ENCODE measurements at regions not wholly inside any gene's neighbourhood (a gene's known extent, or its start where the extent isn't known, plus 50 kb on each side); places are given as distances from the start of the nearest gene placed in this dataset.

DNA sequence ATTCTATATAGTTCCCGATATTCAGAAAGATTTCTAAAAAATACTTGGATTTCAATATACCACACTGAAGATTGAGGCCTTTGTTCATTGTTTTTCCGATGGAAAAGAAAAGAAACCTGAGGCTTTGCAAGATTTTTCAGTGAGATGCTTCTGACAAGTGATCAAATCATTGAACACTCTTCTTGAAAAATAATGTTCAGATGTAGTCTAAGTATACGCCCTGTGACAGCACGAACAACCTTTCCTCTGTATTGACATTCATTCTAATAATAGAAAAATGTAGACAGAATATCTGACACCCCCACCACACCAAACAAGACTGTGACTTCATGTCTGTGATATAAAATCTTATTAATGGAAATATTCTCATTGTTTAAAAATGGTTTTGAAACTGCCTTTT lies 650.7 kb upstream of the KLHL1 start:
- no peaks in the 10 kb centered on the region for H3K4me1 ChIP-seq
- H3K9me3 ChIP-seq = no peaks in the 10 kb centered on the region
- no peak for DNase-seq (ENCODE audit: low read depth in 1 of 2, low spot score in 1 of 2)
- no peak overlapping the region for H3K4me3 ChIP-seq
- WGBS (ENCODE audit: missing lambda C conversion rate) = 14% methylated on average over 4 of the region's 4 CpGs
- CTCF ChIA-PET = no interaction called here
- H3K27ac ChIP-seq = no peak overlapping the region
- POLR2A ChIA-PET = no interaction called here
- H3K4me2 ChIP-seq = no peak overlapping the region
- ATAC-seq = no peak
- TF ChIP-seq CEBPB (IDR thresholded peaks at IDR 0.05) (no peak), USF2 (IDR thresholded peaks at IDR 0.05) (no peak)
- TF ChIP-seq, protein P1, sequence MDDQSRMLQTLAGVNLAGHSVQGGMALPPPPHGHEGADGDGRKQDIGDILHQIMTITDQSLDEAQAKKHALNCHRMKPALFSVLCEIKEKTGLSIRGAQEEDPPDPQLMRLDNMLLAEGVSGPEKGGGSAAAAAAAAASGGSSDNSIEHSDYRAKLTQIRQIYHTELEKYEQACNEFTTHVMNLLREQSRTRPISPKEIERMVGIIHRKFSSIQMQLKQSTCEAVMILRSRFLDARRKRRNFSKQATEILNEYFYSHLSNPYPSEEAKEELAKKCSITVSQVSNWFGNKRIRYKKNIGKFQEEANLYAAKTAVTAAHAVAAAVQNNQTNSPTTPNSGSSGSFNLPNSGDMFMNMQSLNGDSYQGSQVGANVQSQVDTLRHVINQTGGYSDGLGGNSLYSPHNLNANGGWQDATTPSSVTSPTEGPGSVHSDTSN (IDR thresholded peaks at IDR 0.05) = no peak
- FAIRE-seq = no peak

- Histone ChIP-seq H3K4me2 (no peak overlapping the region), H3K9me3 (no peaks in the 10 kb centered on the region), H3K4me3 (no peak overlapping the region), H3K27ac (no peak overlapping the region), H3K4me1 (no peaks in the 10 kb centered on the region)
- TF ChIP-seq, protein P2, sequence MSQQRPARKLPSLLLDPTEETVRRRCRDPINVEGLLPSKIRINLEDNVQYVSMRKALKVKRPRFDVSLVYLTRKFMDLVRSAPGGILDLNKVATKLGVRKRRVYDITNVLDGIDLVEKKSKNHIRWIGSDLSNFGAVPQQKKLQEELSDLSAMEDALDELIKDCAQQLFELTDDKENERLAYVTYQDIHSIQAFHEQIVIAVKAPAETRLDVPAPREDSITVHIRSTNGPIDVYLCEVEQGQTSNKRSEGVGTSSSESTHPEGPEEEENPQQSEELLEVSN (IDR thresholded peaks at IDR 0.05; ENCODE audit: borderline replicate concordance, low read depth) = no peak
- TF ChIP-seq RAD21 (conservative IDR thresholded peaks at IDR 0.05 in 1 of 2, IDR thresholded peaks at IDR 0.05 in 1 of 2) = no peak
- no peak for TF ChIP-seq CBX8 (IDR thresholded peaks at IDR 0.05)
- TF ChIP-seq MAZ (IDR thresholded peaks at IDR 0.05; ENCODE audit: borderline replicate concordance, low read depth, low read length) = no peak
- TF ChIP-seq NFE2L2 (conservative IDR thresholded peaks at IDR 0.05; ENCODE audit: low read length) = no peak
- ATAC-seq = no peak
- ChIA-PET CTCF (no interaction called here), POLR2A (no interaction called here)
- no peak for DNase-seq (ENCODE audit: low read depth in 1 of 2, low spot score in 1 of 2)
- FAIRE-seq = no peak
These were observed 647.8 kb upstream of the KLHL1 start for GRCh38 chr13:70756088-70756487.

DNA sequence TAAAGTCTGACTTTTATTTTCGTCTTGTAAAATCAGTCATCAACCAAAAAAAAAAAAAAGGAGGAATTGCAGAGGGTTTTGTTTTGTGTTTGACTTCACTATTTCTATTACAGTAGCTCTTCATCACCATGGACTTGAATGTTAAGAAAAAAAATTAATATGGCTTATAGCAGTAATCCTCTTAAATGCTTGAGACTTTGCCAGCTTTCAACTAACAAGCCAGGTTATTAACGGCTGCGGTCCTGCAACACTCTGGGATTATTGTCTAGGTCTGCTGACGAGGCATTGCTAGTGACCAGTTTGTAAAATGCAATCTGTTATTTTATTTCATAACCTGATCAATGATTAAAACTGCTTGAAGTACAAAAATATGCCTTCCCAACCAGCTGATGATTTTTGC lies 647.2 kb upstream of the KLHL1 start:
- no peak overlapping the region for H3K27ac ChIP-seq
- no peak for DNase-seq (ENCODE audit: low read depth in 1 of 2, low spot score in 1 of 2)
- H3K4me1 ChIP-seq = no peaks in the 10 kb centered on the region
- FAIRE-seq = no peak
- no peak overlapping the region for H3K4me2 ChIP-seq
- 19% methylated on average over 4 of the region's 4 CpGs for WGBS (ENCODE audit: missing lambda C conversion rate)
- no peaks in the 10 kb centered on the region for H3K9me3 ChIP-seq
- POLR2A ChIA-PET = no interaction called here
- H3K4me3 ChIP-seq = no peak overlapping the region
- no peak for ATAC-seq
- CTCF ChIA-PET = no interaction called here
- TF ChIP-seq MYC (IDR thresholded peaks at IDR 0.05; ENCODE audit: borderline replicate concordance, low read length) (no peak), EP300 (IDR thresholded peaks at IDR 0.05) (no peak), POLR2AphosphoS2 (conservative IDR thresholded peaks at IDR 0.05; ENCODE audit: low read length) (no peak), TP53 (CRISPR knock-in tag; IDR thresholded peaks at IDR 0.05) (no peak)
- TF ChIP-seq, protein P3, sequence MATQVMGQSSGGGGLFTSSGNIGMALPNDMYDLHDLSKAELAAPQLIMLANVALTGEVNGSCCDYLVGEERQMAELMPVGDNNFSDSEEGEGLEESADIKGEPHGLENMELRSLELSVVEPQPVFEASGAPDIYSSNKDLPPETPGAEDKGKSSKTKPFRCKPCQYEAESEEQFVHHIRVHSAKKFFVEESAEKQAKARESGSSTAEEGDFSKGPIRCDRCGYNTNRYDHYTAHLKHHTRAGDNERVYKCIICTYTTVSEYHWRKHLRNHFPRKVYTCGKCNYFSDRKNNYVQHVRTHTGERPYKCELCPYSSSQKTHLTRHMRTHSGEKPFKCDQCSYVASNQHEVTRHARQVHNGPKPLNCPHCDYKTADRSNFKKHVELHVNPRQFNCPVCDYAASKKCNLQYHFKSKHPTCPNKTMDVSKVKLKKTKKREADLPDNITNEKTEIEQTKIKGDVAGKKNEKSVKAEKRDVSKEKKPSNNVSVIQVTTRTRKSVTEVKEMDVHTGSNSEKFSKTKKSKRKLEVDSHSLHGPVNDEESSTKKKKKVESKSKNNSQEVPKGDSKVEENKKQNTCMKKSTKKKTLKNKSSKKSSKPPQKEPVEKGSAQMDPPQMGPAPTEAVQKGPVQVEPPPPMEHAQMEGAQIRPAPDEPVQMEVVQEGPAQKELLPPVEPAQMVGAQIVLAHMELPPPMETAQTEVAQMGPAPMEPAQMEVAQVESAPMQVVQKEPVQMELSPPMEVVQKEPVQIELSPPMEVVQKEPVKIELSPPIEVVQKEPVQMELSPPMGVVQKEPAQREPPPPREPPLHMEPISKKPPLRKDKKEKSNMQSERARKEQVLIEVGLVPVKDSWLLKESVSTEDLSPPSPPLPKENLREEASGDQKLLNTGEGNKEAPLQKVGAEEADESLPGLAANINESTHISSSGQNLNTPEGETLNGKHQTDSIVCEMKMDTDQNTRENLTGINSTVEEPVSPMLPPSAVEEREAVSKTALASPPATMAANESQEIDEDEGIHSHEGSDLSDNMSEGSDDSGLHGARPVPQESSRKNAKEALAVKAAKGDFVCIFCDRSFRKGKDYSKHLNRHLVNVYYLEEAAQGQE (IDR thresholded peaks at IDR 0.05) = no peak

GRCh38 chr13:70747262-70747661 lies 639.0 kb upstream of the KLHL1 start:
- ChIA-PET POLR2A (no interaction called here), CTCF (no interaction called here)
- no peak for ATAC-seq
- TF ChIP-seq MAZ (IDR thresholded peaks at IDR 0.05; ENCODE audit: borderline replicate concordance, low read depth, low read length) (no peak), SREBF2 (IDR thresholded peaks at IDR 0.05) (no peak), ZC3H11A (IDR thresholded peaks at IDR 0.05) (no peak), RCOR1 (IDR thresholded peaks at IDR 0.05; ENCODE audit: low read depth, low read length) (no peak), CEBPB (IDR thresholded peaks at IDR 0.05) (no peak), SMC3 (IDR thresholded peaks at IDR 0.05) (no peak), TP53 (CRISPR knock-in tag; IDR thresholded peaks at IDR 0.05) (no peak), FOSB (CRISPR knock-in tag; IDR thresholded peaks at IDR 0.05) (no peak), HES2 (IDR thresholded peaks at IDR 0.05) (no peak), MAFK (IDR thresholded peaks at IDR 0.05; ENCODE audit: partially characterized antibody) (no peak), RNF2 (IDR thresholded peaks at IDR 0.05; ENCODE audit: borderline replicate concordance, low read depth) (no peak), PHF8 (IDR thresholded peaks at IDR 0.05; ENCODE audit: borderline replicate concordance, low read depth) (no peak), HDAC2 (IDR thresholded peaks at IDR 0.05) (no peak), RARB (CRISPR knock-in tag; IDR thresholded peaks at IDR 0.05) (no peak)
- TF ChIP-seq, protein P4, sequence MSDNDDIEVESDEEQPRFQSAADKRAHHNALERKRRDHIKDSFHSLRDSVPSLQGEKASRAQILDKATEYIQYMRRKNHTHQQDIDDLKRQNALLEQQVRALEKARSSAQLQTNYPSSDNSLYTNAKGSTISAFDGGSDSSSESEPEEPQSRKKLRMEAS (IDR thresholded peaks at IDR 0.05) = no peak

More at GRCh38 chr13:70747262-70747661, 639.0 kb upstream of the KLHL1 start:
- Histone ChIP-seq H3K4me3 (no peak overlapping the region), H3K27ac (no peak overlapping the region), H3K4me2 (no peak overlapping the region), H3K4me1 (no peaks in the 10 kb centered on the region), H3K9me3 (no peaks in the 10 kb centered on the region)
- DNase-seq (ENCODE audit: low read depth in 1 of 2, low spot score in 1 of 2) (no peak), FAIRE-seq (no peak)
